HG03354 (cell line): ENCODE measurements at regions not wholly inside any gene's neighbourhood (a gene's known extent, or its start where the extent isn't known, plus 50 kb on each side); places are given as distances from the start of the nearest gene placed in this dataset.
"Not testable (repeated sequence)": the region's sequence is repeated elsewhere in the genome, so short reads cannot be mapped to it uniquely, and the experiment has no call there.

ENCODE experiments used
- ATAC-seq: cut with Tn5 transposase; IDR thresholded peaks from one replicate; pipeline ENCODE4 v1.9.1; 2021; ENCODE audit warnings: mild to moderate bottlenecking; ENCODE audit not compliant: unreplicated experiment, poor library complexity, severe bottlenecking

- no peak for ATAC-seq
Measured at GRCh38 chr9:107847978-107848964, 358.7 kb upstream of the KLF4 start.

DNA sequence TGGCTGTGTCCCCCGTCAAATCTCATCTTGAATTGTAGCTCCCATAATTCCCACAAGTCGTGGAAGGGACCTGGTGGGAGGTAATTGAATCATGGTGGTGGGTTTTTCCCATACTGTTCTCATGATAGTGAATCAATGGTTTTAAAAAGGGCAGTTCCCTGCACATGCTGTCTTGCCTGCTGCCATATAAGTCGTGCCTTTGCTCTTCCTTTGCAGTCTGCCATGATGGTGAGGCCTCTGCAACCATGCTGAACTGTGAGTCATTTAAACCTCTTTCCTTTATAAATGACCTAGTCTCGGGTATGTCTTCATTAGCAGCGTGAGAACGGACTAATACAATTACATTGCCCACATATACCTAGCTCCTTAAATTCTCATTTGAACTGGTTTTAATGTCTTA is 353.0 kb upstream of the KLF4 start:
- ATAC-seq = no peak

- no peak for ATAC-seq
Measured at GRCh38 chr9:107841076-107841475, 351.5 kb upstream of the KLF4 start.

DNA sequence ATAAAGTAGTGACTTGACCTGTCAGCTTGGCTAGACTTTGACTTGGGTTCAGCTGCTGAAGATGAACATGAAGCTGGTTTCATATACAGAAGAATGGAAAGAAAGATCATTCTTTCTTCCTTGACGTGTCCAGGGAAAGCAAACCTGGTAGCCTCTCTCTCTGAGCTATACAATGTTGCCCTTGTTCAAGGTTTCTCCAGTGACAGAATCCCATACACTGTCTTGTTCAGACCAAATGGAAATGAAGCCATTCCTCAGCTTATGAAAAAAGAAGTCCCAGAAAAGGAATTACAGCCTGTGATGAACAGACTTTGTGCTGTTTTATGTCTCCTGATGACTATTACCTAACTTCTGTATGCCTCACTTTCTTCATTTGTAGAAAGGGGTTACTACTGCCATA is 349.8 kb upstream of the KLF4 start:
- no peak for ATAC-seq

- ATAC-seq = no peak
Measured at GRCh38 chr9:107838766-107839165, 349.2 kb upstream of the KLF4 start.

GRCh38 chr9:107836300-107836699 is 346.7 kb upstream of the KLF4 start:
- ATAC-seq = no peak

DNA sequence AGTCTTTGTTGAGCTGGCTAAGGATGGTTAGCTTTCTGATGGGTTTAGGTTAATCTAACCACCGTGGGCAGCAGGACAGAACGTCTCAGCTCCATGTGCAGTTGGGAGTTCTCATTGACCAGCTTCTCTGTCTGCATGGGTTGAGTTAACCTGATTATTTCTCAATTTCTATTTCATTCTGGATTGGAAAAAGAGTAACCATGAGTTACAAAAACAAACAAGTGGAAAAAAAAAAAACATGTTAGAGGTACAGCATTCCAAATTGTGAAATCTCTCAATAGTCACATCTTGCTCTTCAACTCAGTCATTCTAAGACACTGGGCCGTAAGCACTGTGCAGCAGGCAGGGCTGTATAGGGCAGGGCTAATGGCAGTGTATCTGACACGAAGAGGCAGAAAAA is 343.7 kb upstream of the KLF4 start:
- ATAC-seq = no peak

DNA sequence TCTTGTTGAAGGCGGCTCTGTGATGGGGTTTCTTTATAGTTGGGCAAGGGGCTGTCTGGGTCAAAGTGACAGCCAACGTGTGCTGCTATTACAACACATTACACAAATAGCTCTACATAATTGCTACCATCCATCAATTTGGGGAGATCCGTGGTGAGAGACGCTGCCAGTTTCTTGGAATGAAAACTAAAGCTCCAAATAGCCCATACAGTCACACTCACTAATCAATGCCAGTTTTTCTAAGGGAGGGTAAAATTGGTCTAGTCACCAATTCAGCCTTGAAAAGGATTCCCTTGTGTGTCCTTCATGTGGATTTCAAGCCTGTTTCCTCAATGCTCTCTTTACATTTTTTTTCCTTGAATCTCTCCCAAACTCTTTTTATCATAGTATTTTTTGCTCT is 343.3 kb upstream of the KLF4 start:
- ATAC-seq = no peak

- ATAC-seq = no peak
Measured at GRCh38 chr9:107830479-107830878, 340.9 kb upstream of the KLF4 start.

GRCh38 chr9:107827884-107828283 is 338.3 kb upstream of the KLF4 start:
- no peak for ATAC-seq

- ATAC-seq = no peak
Measured at GRCh38 chr9:107827304-107827703, 337.7 kb upstream of the KLF4 start.

DNA sequence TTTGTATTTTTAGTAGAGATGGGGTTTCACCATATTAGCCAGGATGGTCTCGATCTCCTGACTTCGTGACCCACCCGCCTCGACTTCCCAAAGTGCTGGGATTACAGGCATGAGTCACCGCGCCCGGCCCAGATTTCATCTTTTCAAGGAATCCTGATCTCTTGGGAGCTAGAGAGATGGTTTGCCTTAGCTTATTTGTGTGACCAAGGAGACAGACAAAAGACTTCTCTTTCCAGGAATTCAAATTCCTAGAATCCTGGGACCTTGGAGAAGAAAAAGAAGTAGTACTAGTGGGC is 337.1 kb upstream of the KLF4 start:
- ATAC-seq = not testable (repeated sequence)

GRCh38 chr9:107824556-107824955 is 335.0 kb upstream of the KLF4 start:
- ATAC-seq = no peak

GRCh38 chr9:107819772-107820565 is 330.4 kb upstream of the KLF4 start:
- ATAC-seq = no peak

DNA sequence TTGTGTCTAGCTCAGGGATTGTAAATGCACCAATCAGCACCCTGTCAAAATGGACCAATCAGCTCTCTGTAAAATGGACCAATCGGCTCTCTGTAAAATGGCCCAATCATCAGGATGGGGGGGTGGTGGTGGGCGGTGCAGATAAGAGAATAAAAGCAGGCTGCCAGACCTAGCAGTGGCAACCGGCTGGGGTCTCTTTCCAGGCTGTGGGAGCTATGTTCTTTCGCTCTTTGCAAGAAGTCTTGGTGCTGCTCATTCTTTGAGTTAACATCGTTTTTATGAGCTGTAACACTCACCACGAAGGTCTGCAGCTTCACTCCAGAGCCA is 328.9 kb upstream of the KLF4 start:
- ATAC-seq = not testable (repeated sequence)

GRCh38 chr9:107817595-107818502 is 328.3 kb upstream of the KLF4 start:
- not testable (repeated sequence) for ATAC-seq

- no peak for ATAC-seq
Measured at GRCh38 chr9:107816561-107817021, 327.0 kb upstream of the KLF4 start.

GRCh38 chr9:107815782-107816560 is 326.4 kb upstream of the KLF4 start:
- ATAC-seq = no peak

GRCh38 chr9:107813287-107813686 is 323.7 kb upstream of the KLF4 start:
- ATAC-seq = no peak
